H1 (cell line): ENCODE measurements at regions not wholly inside any gene's neighbourhood (a gene's known extent, or its start where the extent isn't known, plus 50 kb on each side); places are given as distances from the start of the nearest gene placed in this dataset.

Experiments used
- BACH1 ChIP-seq: IDR thresholded peaks from 2 replicates; pipeline ENCODE4 v1.6.1; 2012; ENCODE audit warnings: low read length, improper control_type of control experiment
- BRCA1 ChIP-seq: IDR thresholded peaks from 2 replicates; pipeline ENCODE4 v1.6.1; 2012; ENCODE audit warnings: low read depth, low read length, improper control_type of control experiment
- GTF2F1 ChIP-seq: IDR thresholded peaks from 2 replicates; pipeline ENCODE4 v1.6.1; 2012; ENCODE audit warnings: low read depth, low read length, improper control_type of control experiment, borderline replicate concordance
- SAP30 ChIP-seq: fragments of 300-600 bp; sonication (generic); IDR thresholded peaks from 2 replicates; pipeline ENCODE4 v1.7.1; 2012; ENCODE audit warnings: low read length, moderate library complexity, mild to moderate bottlenecking, inconsistent platforms; ENCODE audit not compliant: insufficient read depth, insufficient replicate concordance
- YY1 ChIP-seq: IDR thresholded peaks from 2 replicates; pipeline ENCODE4 v1.6.1; 2011; ENCODE audit warnings: low read depth, mild to moderate bottlenecking, low read length

- TF ChIP-seq SAP30 (no peak), BRCA1 (no peak), BACH1 (no peak), GTF2F1 (no peak), YY1 (no peak)
- TF ChIP-seq, all 59 proteins: peak for 0
These were observed 59.3 kb upstream of the ZNF217 start (continued) for GRCh38 chr20:53652859-53653517.
